ENCODE measurements at regions not wholly inside any gene's neighbourhood (a gene's known extent, or its start where the extent isn't known, plus 50 kb on each side); places are given as distances from the start of the nearest gene placed in this dataset.
"Not testable (repeated sequence)": the region's sequence is repeated elsewhere in the genome, so short reads cannot be mapped to it uniquely, and the experiment has no call there.

GRCh38 chr21:32861866-32862265 lies 90.3 kb upstream of the PAXBP1 start:
- TF ChIP-seq, protein P1, sequence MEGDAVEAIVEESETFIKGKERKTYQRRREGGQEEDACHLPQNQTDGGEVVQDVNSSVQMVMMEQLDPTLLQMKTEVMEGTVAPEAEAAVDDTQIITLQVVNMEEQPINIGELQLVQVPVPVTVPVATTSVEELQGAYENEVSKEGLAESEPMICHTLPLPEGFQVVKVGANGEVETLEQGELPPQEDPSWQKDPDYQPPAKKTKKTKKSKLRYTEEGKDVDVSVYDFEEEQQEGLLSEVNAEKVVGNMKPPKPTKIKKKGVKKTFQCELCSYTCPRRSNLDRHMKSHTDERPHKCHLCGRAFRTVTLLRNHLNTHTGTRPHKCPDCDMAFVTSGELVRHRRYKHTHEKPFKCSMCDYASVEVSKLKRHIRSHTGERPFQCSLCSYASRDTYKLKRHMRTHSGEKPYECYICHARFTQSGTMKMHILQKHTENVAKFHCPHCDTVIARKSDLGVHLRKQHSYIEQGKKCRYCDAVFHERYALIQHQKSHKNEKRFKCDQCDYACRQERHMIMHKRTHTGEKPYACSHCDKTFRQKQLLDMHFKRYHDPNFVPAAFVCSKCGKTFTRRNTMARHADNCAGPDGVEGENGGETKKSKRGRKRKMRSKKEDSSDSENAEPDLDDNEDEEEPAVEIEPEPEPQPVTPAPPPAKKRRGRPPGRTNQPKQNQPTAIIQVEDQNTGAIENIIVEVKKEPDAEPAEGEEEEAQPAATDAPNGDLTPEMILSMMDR (IDR thresholded peaks at IDR 0.05; ENCODE audit: control insufficient read depth, extremely low read depth, insufficient read depth), result no peak
- no peak for DNase-seq (ENCODE audit: low read depth)
- no peak overlapping the region for H3K4me3 ChIP-seq (ENCODE audit: low read depth, low read length)

- no peak for DNase-seq (ENCODE audit: low read depth)
- TF ChIP-seq, protein P1 (IDR thresholded peaks at IDR 0.05; ENCODE audit: control insufficient read depth, extremely low read depth, insufficient read depth), result no peak
- H3K4me3 ChIP-seq (ENCODE audit: low read depth, low read length), result no peak overlapping the region
These were observed 96.0 kb upstream of the PAXBP1 start for GRCh38 chr21:32867597-32867996.

DNA sequence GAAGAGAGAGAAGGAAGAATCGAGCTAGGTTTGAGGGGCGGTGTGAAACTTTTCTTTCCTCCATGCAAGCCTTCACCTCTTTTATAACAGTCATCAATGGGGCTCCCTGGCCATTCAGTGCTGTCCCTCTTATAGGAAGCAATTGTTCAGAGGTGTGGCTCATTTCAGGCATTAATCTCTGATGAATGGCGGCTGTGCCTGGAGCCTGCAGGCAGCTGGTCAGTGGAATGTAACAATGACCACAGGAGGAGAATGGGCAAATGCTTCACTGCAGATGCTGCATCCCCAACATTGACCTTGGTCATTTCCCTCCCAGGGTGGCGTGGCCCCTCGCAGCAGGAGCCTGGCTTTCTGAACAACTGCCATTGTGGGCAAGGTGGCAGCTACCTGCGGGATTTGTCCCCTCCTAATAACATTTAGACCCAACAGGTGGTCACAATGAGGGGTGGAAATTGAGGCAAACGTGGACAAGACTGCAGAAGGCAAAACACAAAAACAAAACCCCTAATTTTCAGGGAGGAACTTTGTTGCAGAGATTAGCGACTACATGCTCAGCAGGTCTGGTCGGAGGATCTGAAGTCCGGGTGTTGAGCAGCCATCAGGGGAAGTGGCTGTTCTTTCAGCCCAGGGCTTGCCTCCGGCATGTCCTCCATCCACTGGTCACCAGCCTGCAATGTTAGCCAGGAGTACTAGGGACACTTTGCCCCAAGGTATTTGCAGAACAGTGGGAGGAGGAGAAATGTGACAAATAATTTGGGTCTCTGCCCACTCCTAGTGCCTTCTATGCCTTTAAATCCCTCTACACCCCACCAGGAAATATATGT lies 97.3 kb upstream of the PAXBP1 start:
- no peak overlapping the region for H3K4me3 ChIP-seq (ENCODE audit: low read depth, low read length)
- DNase-seq (ENCODE audit: low read depth), result peak; percentile 11
- TF ChIP-seq, protein P1 (IDR thresholded peaks at IDR 0.05; ENCODE audit: control insufficient read depth, extremely low read depth, insufficient read depth), result no peak

GRCh38 chr21:32869459-32869858 lies 97.9 kb upstream of the PAXBP1 start:
- TF ChIP-seq, protein P1 (IDR thresholded peaks at IDR 0.05; ENCODE audit: control insufficient read depth, extremely low read depth, insufficient read depth), result no peak
- no peak overlapping the region for H3K4me3 ChIP-seq (ENCODE audit: low read depth, low read length)
- no peak for DNase-seq (ENCODE audit: low read depth)

DNA sequence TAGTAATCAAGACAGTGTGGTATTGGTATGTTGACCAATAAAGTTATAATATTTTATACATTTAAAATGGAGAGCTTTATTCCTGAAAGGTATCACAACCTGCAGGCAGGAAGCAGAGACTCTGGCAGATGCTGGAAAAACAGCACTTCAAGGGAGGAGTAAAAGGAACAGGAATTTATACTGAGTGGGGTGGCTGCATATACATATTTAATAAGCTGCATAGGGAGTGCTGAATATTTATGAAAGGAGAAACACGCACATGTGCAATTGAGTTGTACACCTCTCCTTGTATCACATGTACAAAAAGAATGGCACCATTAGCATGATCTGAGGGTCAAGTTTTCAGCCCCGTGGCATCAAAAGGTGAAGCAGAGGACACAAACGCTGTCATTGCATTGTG lies 104.9 kb upstream of the PAXBP1 start:
- no peak overlapping the region for H3K4me3 ChIP-seq (ENCODE audit: low read depth, low read length)
- TF ChIP-seq, protein P1 (IDR thresholded peaks at IDR 0.05; ENCODE audit: control insufficient read depth, extremely low read depth, insufficient read depth), result no peak
- DNase-seq (ENCODE audit: low read depth), result no peak

- H3K4me3 ChIP-seq (ENCODE audit: low read depth, low read length); DNase-seq (ENCODE audit: low read depth): not testable (repeated sequence)
These were observed 106.3 kb upstream of the PAXBP1 start for GRCh38 chr21:32877888-32878287.

DNA sequence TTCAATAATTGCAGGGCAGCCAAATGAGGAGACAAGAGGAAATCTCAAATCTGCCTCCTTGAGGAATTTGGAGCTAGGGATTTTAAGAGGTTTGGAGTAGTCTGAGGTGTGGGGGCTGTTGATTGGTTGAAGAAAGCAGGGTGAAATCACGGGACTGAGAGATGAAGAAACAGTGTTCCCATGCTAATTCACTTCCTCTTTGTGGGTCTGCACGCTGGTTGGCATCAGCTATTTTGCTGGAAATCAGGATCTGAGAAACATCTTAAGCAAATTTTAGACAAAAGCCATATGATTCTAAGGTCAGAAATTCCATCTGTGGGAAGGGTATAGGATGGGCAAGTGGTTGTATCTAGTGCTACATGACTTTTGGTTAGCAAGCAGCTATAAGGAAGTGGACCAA lies 107.1 kb upstream of the PAXBP1 start:
- no peak for DNase-seq (ENCODE audit: low read depth)
- H3K4me3 ChIP-seq (ENCODE audit: low read depth, low read length), result no peak overlapping the region
- TF ChIP-seq, protein P1 (IDR thresholded peaks at IDR 0.05; ENCODE audit: control insufficient read depth, extremely low read depth, insufficient read depth), result no peak
